Hepatocyte (in vitro differentiated cells): ENCODE measurements at regions not wholly inside any gene's neighbourhood (a gene's known extent, or its start where the extent isn't known, plus 50 kb on each side); places are given as distances from the start of the nearest gene placed in this dataset.
A peak's percentile ranks its signal among the peaks of the same experiment; 100 is the strongest.

Experiments used
- DNase-seq: peaks from one replicate; pipeline ENCODE4 v3.0.0-alpha.2; 2016; ENCODE audit warnings: low spot score
- H2AFZ ChIP-seq: fragments of 200-600 bp; sonication (generic); 2 replicates; pipeline ENCODE4 v1.6.0; 2016; ENCODE audit warnings: antibody characterized with exemption, mild to moderate bottlenecking
- H3K27ac ChIP-seq: fragments of 200-600 bp; sonication (generic); 2 replicates; pipeline ENCODE4 v1.5.1; 2016; ENCODE audit warnings: mild to moderate bottlenecking
- H3K27me3 ChIP-seq: fragments of 200-600 bp; sonication (generic); 2 replicates; pipeline ENCODE4 v1.6.1; 2016
- H3K36me3 ChIP-seq: fragments of 200-600 bp; sonication (generic); replicated peaks from 2 replicates; pipeline ENCODE4 v1.5.1; 2016; ENCODE audit warnings: low read depth; ENCODE audit not compliant: insufficient read depth
- H3K4me1 ChIP-seq: fragments of 200-600 bp; sonication (generic); 2 replicates; pipeline ENCODE4 v1.5.1; 2016; ENCODE audit warnings: mild to moderate bottlenecking, moderate library complexity; ENCODE audit not compliant: insufficient read depth
- H3K4me2 ChIP-seq: fragments of 200-600 bp; sonication (generic); 2 replicates; pipeline ENCODE4 v1.6.0; 2016
- H3K4me3 ChIP-seq: fragments of 200-600 bp; sonication (generic); 2 replicates; pipeline ENCODE4 v1.5.1; 2016; ENCODE audit warnings: mild to moderate bottlenecking
- H3K79me2 ChIP-seq: fragments of 200-600 bp; sonication (generic); 2 replicates; pipeline ENCODE4 v1.6.0; 2017; ENCODE audit warnings: mild to moderate bottlenecking
- H3K9me2 ChIP-seq: fragments of 200-600 bp; sonication (generic); replicated peaks from 2 replicates; pipeline ENCODE4 v1.6.0; 2017; ENCODE audit warnings: mild to moderate bottlenecking; ENCODE audit not compliant: insufficient read depth
- H3K9me3 ChIP-seq: fragments of 200-600 bp; sonication (generic); 2 replicates; pipeline ENCODE4 v1.5.1; 2016; ENCODE audit warnings: low read depth, mild to moderate bottlenecking
- H4K20me1 ChIP-seq: fragments of 200-600 bp; sonication (generic); 2 replicates; pipeline ENCODE4 v1.6.0; 2016; ENCODE audit warnings: mild to moderate bottlenecking; ENCODE audit not compliant: insufficient read depth, poor library complexity, severe bottlenecking
- CTCF ChIP-seq: fragments of 200-600 bp; sonication (generic); IDR thresholded peaks from 2 replicates; pipeline ENCODE4 v1.5.1; 2016; ENCODE audit warnings: antibody characterized with exemption, mild to moderate bottlenecking; ENCODE audit not compliant: poor library complexity
- EZH2 ChIP-seq: fragments of 200-600 bp; sonication (generic); IDR thresholded peaks from 2 replicates; pipeline ENCODE4 v1.6.1; 2016; ENCODE audit warnings: antibody characterized with exemption, mild to moderate bottlenecking, borderline replicate concordance
- EZH2phosphoT487 ChIP-seq: fragments of 200-600 bp; sonication (generic); IDR thresholded peaks from one replicate; pipeline ENCODE4 v1.6.1; 2018; ENCODE audit warnings: antibody characterized with exemption, mild to moderate bottlenecking, low read depth, moderate library complexity; ENCODE audit not compliant: unreplicated experiment, severe bottlenecking
- WGBS: methylation state at CpG from one replicate; pipeline ENCODE4 v1.1.6; 2016; ENCODE audit warnings: low lambda C conversion rate; ENCODE audit errors: missing lambda C conversion rate; 5-methylcytosine and 5-hydroxymethylcytosine counted together

- Histone ChIP-seq H3K4me3 (no peak overlapping the region), H3K79me2 (no peaks in the 10 kb centered on the region), H3K9me3 (no peaks in the 10 kb centered on the region), H3K27ac (no peak overlapping the region), H4K20me1 (no peaks in the 10 kb centered on the region), H3K4me2 (no peak overlapping the region), H3K36me3 (no peaks in the 10 kb centered on the region), H2AFZ (no peak overlapping the region), H3K9me2 (no peaks in the 10 kb centered on the region), H3K4me1 (peaks cover 7% of the 10 kb centered on the region), H3K27me3 (no peaks in the 10 kb centered on the region)
- DNase-seq = no peak
- 86% methylated on average over 3 of the region's 3 CpGs for WGBS
- TF ChIP-seq EZH2phosphoT487 (no peak), CTCF (no peak), EZH2 (no peak)
Observed at GRCh38 chr1:219560856-219561255, 52.0 kb downstream of the ZC3H11B start.

- 95% methylated on average over 4 of the region's 4 CpGs for WGBS
- no peaks in the 10 kb centered on the region for H3K9me2 ChIP-seq
- TF ChIP-seq EZH2phosphoT487 (no peak), CTCF (no peak), EZH2 (no peak)
Observed at GRCh38 chr1:219559899-219560298, 53.0 kb downstream of the ZC3H11B start.

GRCh38 chr1:219555806-219556205 is 57.1 kb downstream of the ZC3H11B start:
- H3K27me3 ChIP-seq = no peaks in the 10 kb centered on the region
- H3K4me2 ChIP-seq = no peak overlapping the region
- no peaks in the 10 kb centered on the region for H3K79me2 ChIP-seq
- TF ChIP-seq EZH2 (no peak), CTCF (no peak), EZH2phosphoT487 (no peak)
- no peaks in the 10 kb centered on the region for H3K4me1 ChIP-seq
- H2AFZ ChIP-seq = no peak overlapping the region
- no peaks in the 10 kb centered on the region for H3K9me3 ChIP-seq
- no peaks in the 10 kb centered on the region for H4K20me1 ChIP-seq
- peak; percentile 44 for DNase-seq
- no peaks in the 10 kb centered on the region for H3K36me3 ChIP-seq
- H3K9me2 ChIP-seq = no peaks in the 10 kb centered on the region
- H3K4me3 ChIP-seq = no peak overlapping the region
- 51% methylated on average over 2 of the region's 2 CpGs for WGBS
- peak overlapping the region; percentile 72 for H3K27ac ChIP-seq

More at GRCh38 chr1:219559899-219560298, 53.0 kb downstream of the ZC3H11B start:
- Histone ChIP-seq H3K36me3 (no peaks in the 10 kb centered on the region), H3K27me3 (no peaks in the 10 kb centered on the region), H4K20me1 (no peaks in the 10 kb centered on the region), H3K79me2 (no peaks in the 10 kb centered on the region), H3K4me3 (no peak overlapping the region), H3K27ac (no peak overlapping the region), H3K4me1 (peaks cover 7% of the 10 kb centered on the region), H3K9me3 (no peaks in the 10 kb centered on the region), H2AFZ (no peak overlapping the region), H3K4me2 (no peak overlapping the region)
- DNase-seq = no peak

GRCh38 chr1:219555031-219555692 is 57.7 kb downstream of the ZC3H11B start:
- peak overlapping the region; percentile 72 for H3K27ac ChIP-seq
- H3K27me3 ChIP-seq = no peaks in the 10 kb centered on the region
- DNase-seq = peak; percentile 31
- H4K20me1 ChIP-seq = no peaks in the 10 kb centered on the region
- WGBS = 63% methylated on average over 7 of the region's 7 CpGs
- H3K79me2 ChIP-seq = no peaks in the 10 kb centered on the region
- no peak overlapping the region for H2AFZ ChIP-seq
- no peaks in the 10 kb centered on the region for H3K4me1 ChIP-seq
- no peak overlapping the region for H3K4me3 ChIP-seq
- H3K4me2 ChIP-seq = no peak overlapping the region
- no peaks in the 10 kb centered on the region for H3K9me2 ChIP-seq
- TF ChIP-seq EZH2phosphoT487 (no peak), CTCF (no peak), EZH2 (no peak)
- H3K9me3 ChIP-seq = no peaks in the 10 kb centered on the region
- no peaks in the 10 kb centered on the region for H3K36me3 ChIP-seq
